Body of pancreas (tissue), 4 donors: ENCODE measurements at regions not wholly inside any gene's neighbourhood (a gene's known extent, or its start where the extent isn't known, plus 50 kb on each side); places are given as distances from the start of the nearest gene placed in this dataset.
"Not testable (repeated sequence)": the region's sequence is repeated elsewhere in the genome, so short reads cannot be mapped to it uniquely, and the experiment has no call there.

Source experiments
- ATAC-seq: fragments of 150-250 bp; one replicate; pipeline ENCODE4 v1.9.1; 2016
- DNase-seq, 4 donors: peaks; one replicate each; pipeline ENCODE4 v3.0.0-alpha.2; 2019
- H3K27ac ChIP-seq, 4 donors: fragments of 200-600 bp; sonication (generic); 1 replicate in 3 of 4; 2 replicates in 1 of 4; pipeline versions ENCODE4 v1.5.1 to v1.6.1; 2016 to 2019; ENCODE audit warnings: mild to moderate bottlenecking in 1 of 4, mixed read lengths in 1 of 4, moderate library complexity in 1 of 4
- H3K27me3 ChIP-seq, 2 donors: fragments of 200-600 bp; sonication (generic); one replicate each; pipeline ENCODE4 v1.6.0; 2016; ENCODE audit warnings: mild to moderate bottlenecking in 1 of 2
- H3K36me3 ChIP-seq, 2 donors: fragments of 200-600 bp; sonication (generic); replicated peaks in 1 of 2; 2 replicates each; pipeline ENCODE4 v1.5.1; 2016; ENCODE audit warnings: low read depth in 2 of 2; ENCODE audit not compliant: insufficient read depth in 1 of 2
- H3K4me1 ChIP-seq: fragments of 200-600 bp; sonication (generic); one replicate; pipeline ENCODE4 v1.6.0; 2016
- H3K4me3 ChIP-seq, 2 donors: fragments of 200-600 bp; sonication (generic); 1 replicate in 1 of 2; 2 replicates in 1 of 2; pipeline ENCODE4 v1.5.1; 2016 to 2019
- H3K9me3 ChIP-seq, 3 donors: fragments of 200-600 bp; sonication (generic); 1 replicate in 2 of 3; 2 replicates in 1 of 3; pipeline ENCODE4 v1.5.1; 2016
- CTCF ChIP-seq, 7 experiments: fragments of 450-650 bp in 4 of 7; fragments of 200-600 bp in 3 of 7; sonication (generic) in 3 of 7; IDR thresholded peaks; one replicate each; pipeline ENCODE4 v1.5.1; 2016 to 2019; ENCODE audit warnings: antibody characterized with exemption in 7 of 7
- POLR2A ChIP-seq, 3 donors: fragments of 450-650 bp; IDR thresholded peaks; one replicate each; pipeline ENCODE4 v1.6.1; 2016; ENCODE audit warnings: antibody characterized with exemption in 3 of 3, mild to moderate bottlenecking in 2 of 3
- WGBS, 2 donors: methylation state at CpG; one replicate each; pipeline ENCODE4 v1.1.5; 2017; 5-methylcytosine and 5-hydroxymethylcytosine counted together
- intact Hi-C: fragments of 100-400 bp; cut with DNase I; formaldehyde crosslinking; loops from one replicate; pipeline ENCODE4 v1.15.1; 2023

DNA sequence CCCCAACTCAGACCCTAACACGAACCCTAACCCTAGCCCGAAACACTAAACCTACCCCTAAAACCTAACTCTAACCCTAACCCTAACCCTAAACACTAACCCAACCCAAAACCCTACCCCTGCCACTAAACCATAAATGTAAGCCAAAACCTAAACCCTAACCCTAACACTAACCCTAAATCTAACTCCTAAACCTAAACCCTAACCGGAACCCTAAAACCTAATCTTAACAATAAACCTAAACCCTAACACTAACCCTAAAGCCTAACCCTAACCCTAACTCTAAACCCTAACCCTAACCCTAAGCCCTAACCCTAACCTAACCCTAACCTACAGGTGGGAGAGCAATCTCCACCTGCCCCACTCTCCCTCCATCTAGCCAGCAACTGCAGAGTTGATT is 152.3 kb downstream of the OR4M2 start:
- no peak overlapping the region for H3K27ac ChIP-seq
- WGBS, 2 donors = 69 to 73% methylated on average over 3 of the region's 3 CpGs

GRCh38 chr15:22235261-22235930 is 155.1 kb downstream of the OR4M2 start:
- ATAC-seq, H3K4me3 ChIP-seq, H3K36me3 ChIP-seq, intact Hi-C loops, DNase-seq, H3K27ac ChIP-seq, H3K27me3 ChIP-seq, H3K4me1 ChIP-seq, H3K9me3 ChIP-seq: not testable (repeated sequence)
- WGBS, 2 donors = 40 to 46% methylated on average over 7 of the region's 7 CpGs

More for the DNA sequence above, 152.3 kb downstream of the OR4M2 start:
- DNase-seq = no peak
- H3K4me3 ChIP-seq = no peak overlapping the region
- H3K27me3 ChIP-seq = no peaks in the 10 kb centered on the region
- no peak for ATAC-seq
- H3K4me1 ChIP-seq = no peaks in the 10 kb centered on the region
- no peaks in the 10 kb centered on the region for H3K36me3 ChIP-seq
- H3K9me3 ChIP-seq = no peaks in the 10 kb centered on the region
- no peak for TF ChIP-seq CTCF (IDR thresholded peaks at IDR 0.05)
- TF ChIP-seq POLR2A (IDR thresholded peaks at IDR 0.05) = no peak
- intact Hi-C loops = no loop called here

- Histone ChIP-seq H3K4me3 (no peak overlapping the region), H3K36me3 (no peaks in the 10 kb centered on the region), H3K27me3 (no peaks in the 10 kb centered on the region), H3K4me1 (no peaks in the 10 kb centered on the region), H3K9me3 (no peaks in the 10 kb centered on the region), H3K27ac (no peak overlapping the region)
- 28 to 55% methylated on average over 5 of the region's 5 CpGs for WGBS, 2 donors
- intact Hi-C loops = no loop called here
- TF ChIP-seq POLR2A (IDR thresholded peaks at IDR 0.05) (no peak), CTCF (IDR thresholded peaks at IDR 0.05) (no peak)
- DNase-seq (no peak), ATAC-seq (no peak)
Measured at GRCh38 chr15:22236469-22236868, 156.1 kb downstream of the OR4M2 start.

GRCh38 chr15:22237891-22238275 is 157.6 kb downstream of the OR4M2 start:
- 30 to 36% methylated on average over 7 to 9 of the region's 9 CpGs for WGBS, 2 donors
- ATAC-seq (no peak), DNase-seq (no peak)
- no peaks in the 10 kb centered on the region for H3K27me3 ChIP-seq
- no peaks in the 10 kb centered on the region for H3K9me3 ChIP-seq
- no peak overlapping the region for H3K27ac ChIP-seq
- no peaks in the 10 kb centered on the region for H3K4me1 ChIP-seq
- TF ChIP-seq CTCF (IDR thresholded peaks at IDR 0.05) (no peak), POLR2A (IDR thresholded peaks at IDR 0.05) (no peak)
- intact Hi-C loops = no loop called here
- H3K4me3 ChIP-seq = no peak overlapping the region
- H3K36me3 ChIP-seq = no peaks in the 10 kb centered on the region

DNA sequence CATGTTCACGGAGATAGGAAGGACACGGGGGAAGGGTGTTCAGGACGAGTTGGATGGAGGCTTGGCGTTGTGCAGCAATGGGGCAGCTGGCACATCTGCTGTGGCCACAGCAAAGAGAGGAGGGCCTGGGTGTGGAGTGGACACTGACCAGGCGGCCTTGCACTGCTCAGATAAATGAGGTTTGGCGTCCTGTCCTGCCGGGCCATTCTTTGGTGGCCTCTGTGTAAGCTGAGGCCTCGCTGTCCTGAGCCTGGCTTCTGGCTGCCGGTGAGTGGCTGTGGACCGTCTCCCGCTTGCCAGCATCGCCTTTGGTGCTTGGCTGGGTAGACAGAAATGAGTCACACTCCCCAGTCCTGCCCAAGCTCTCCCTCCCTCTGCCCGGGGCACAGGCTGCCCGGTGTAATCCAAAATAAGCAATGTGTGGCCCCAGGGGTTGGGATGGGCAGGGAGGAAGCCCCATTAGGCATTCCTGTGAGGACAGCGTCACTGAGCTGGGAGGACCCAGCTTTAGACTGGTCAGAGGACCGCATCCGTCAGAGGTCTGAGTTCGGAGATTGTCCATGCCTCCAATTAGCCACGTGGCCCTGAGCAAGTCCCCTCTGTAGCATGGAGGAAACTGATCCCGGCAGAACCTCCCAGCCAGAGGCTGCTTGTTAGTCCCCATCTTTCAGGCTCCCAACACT is 158.1 kb downstream of the OR4M2 start:
- H3K4me1 ChIP-seq, H3K36me3 ChIP-seq, DNase-seq, H3K27me3 ChIP-seq, intact Hi-C loops, H3K4me3 ChIP-seq, H3K9me3 ChIP-seq, ATAC-seq, H3K27ac ChIP-seq: not testable (repeated sequence)
- 49 to 58% methylated on average over 4 to 20 of the region's 20 CpGs for WGBS, 2 donors

DNA sequence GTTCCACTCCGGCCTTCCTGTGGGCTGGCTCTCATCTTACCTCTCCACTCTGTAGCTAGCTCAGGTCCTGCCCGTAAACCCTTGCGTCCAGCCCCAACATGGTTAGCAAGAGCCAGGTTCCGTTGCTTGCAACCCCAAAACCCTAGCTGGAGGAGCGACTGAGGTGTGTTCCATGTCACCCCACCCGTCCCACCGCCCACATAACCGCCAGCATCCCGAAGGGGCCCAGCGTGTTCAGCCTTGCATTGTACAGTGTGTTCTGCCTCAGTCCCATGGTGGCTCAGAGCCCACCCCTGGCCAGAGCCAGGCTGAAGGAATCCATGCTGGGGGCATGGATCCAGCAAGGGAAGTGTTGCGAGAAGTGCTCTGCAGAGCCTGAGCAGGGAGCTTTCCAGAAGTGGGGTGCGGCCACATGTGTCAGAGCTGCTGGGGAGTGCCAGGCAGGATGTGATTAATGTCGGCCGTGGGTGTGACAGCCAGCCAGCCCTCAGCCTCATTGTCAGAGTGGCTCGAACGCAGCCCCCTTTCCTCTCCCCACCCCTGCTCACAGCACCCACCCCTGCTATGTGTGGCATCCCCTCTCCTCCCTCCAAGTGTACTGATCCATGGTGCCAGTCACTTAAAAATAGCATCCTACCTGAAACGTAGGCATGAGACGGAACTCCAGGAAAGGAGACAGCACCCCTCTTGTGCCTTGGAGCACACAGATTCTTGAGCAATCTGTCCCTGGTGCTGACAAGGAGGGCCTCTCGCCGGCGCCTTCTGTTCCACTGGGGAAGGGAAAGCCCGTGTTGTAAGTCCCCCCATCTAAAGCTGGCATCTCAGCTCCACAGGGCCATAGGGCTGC is 158.9 kb downstream of the OR4M2 start:
- 64 to 77% methylated on average over 9 to 18 of the region's 22 CpGs for WGBS, 2 donors
- H3K27ac ChIP-seq, H3K4me3 ChIP-seq: not testable (repeated sequence)

More for the DNA sequence above, 158.9 kb downstream of the OR4M2 start:
- H3K9me3 ChIP-seq, ATAC-seq, H3K27me3 ChIP-seq, DNase-seq, H3K4me1 ChIP-seq, H3K36me3 ChIP-seq, intact Hi-C loops: not testable (repeated sequence)
